T-helper 17 cell (primary cell): ENCODE measurements at regions not wholly inside any gene's neighbourhood (a gene's known extent, or its start where the extent isn't known, plus 50 kb on each side); places are given as distances from the start of the nearest gene placed in this dataset.
"Not testable (repeated sequence)": the region's sequence is repeated elsewhere in the genome, so short reads cannot be mapped to it uniquely, and the experiment has no call there.

Experiments used
- ATAC-seq: fragments of 150-1000 bp; cut with Tn5 transposase; 2 replicates; pipeline ENCODE4 v1.10.0; 2021; ENCODE audit warnings: mild to moderate bottlenecking, moderate library complexity
- DNase-seq, 3 donors: peaks; one replicate each; pipeline versions ENCODE4 v3.0.0 to v3.0.0-alpha.2; 2020 to 2021
- H3K9me3 ChIP-seq: one replicate; pipeline ENCODE4 v1.7.0; 2013; ENCODE audit warnings: low read length, mild to moderate bottlenecking; ENCODE audit not compliant: control insufficient read depth, poor library complexity, severe bottlenecking
- H3K27ac Mint-ChIP-seq: one replicate; pipeline ENCODE4 v1.8.0; 2022; ENCODE audit warnings: mild to moderate bottlenecking, moderate library complexity, mixed read lengths
- H3K27me3 Mint-ChIP-seq: one replicate; pipeline ENCODE4 v1.8.0; 2022; ENCODE audit warnings: mixed read lengths
- H3K36me3 Mint-ChIP-seq: one replicate; pipeline ENCODE4 v1.8.0; 2022; ENCODE audit warnings: low read depth, mixed read lengths
- H3K4me1 Mint-ChIP-seq: one replicate; pipeline ENCODE4 v1.8.0; 2022; ENCODE audit warnings: mild to moderate bottlenecking, mixed read lengths
- H3K4me3 Mint-ChIP-seq: one replicate; pipeline ENCODE4 v1.8.0; 2022; ENCODE audit warnings: mild to moderate bottlenecking, moderate library complexity, mixed read lengths

- Mint-ChIP-seq H3K4me3 (no peak overlapping the region), H3K27me3 (no peaks in the 10 kb centered on the region), H3K27ac (no peak overlapping the region), H3K36me3 (no peaks in the 10 kb centered on the region), H3K4me1 (no peaks in the 10 kb centered on the region)
- ATAC-seq (no peak), DNase-seq (no peak)
- no peaks in the 10 kb centered on the region for H3K9me3 ChIP-seq
These were observed 431.3 kb downstream of the SPATA31D1 start for GRCh38 chr9:82419696-82420486.

- Mint-ChIP-seq H3K27ac (no peak overlapping the region), H3K27me3 (no peaks in the 10 kb centered on the region), H3K4me3 (no peak overlapping the region), H3K36me3 (no peaks in the 10 kb centered on the region), H3K4me1 (no peaks in the 10 kb centered on the region)
- H3K9me3 ChIP-seq = no peaks in the 10 kb centered on the region
- ATAC-seq (no peak), DNase-seq (no peak)
These were observed 432.9 kb downstream of the SPATA31D1 start for GRCh38 chr9:82421498-82421897.

- no peaks in the 10 kb centered on the region for H3K36me3 Mint-ChIP-seq
- no peak overlapping the region for H3K27ac Mint-ChIP-seq
- no peaks in the 10 kb centered on the region for H3K4me1 Mint-ChIP-seq
- H3K9me3 ChIP-seq = no peaks in the 10 kb centered on the region
- DNase-seq = no peak
- ATAC-seq = no peak
- H3K27me3 Mint-ChIP-seq = no peaks in the 10 kb centered on the region
- H3K4me3 Mint-ChIP-seq = no peak overlapping the region
These were observed 435.1 kb downstream of the SPATA31D1 start for GRCh38 chr9:82423700-82424099.

- Mint-ChIP-seq H3K27me3 (no peaks in the 10 kb centered on the region), H3K36me3 (no peaks in the 10 kb centered on the region), H3K4me3 (no peak overlapping the region), H3K4me1 (no peaks in the 10 kb centered on the region), H3K27ac (no peak overlapping the region)
- DNase-seq = no peak
- H3K9me3 ChIP-seq = no peaks in the 10 kb centered on the region
- no peak for ATAC-seq
These were observed 436.1 kb downstream of the SPATA31D1 start for GRCh38 chr9:82424599-82425120.

GRCh38 chr9:82431121-82431520, 442.5 kb downstream of the SPATA31D1 start:
- ATAC-seq = no peak
- H3K4me3 Mint-ChIP-seq = no peak overlapping the region
- H3K4me1 Mint-ChIP-seq = no peaks in the 10 kb centered on the region
- no peaks in the 10 kb centered on the region for H3K9me3 ChIP-seq
- H3K36me3 Mint-ChIP-seq = no peaks in the 10 kb centered on the region
- H3K27ac Mint-ChIP-seq = no peak overlapping the region
- no peak for DNase-seq
- no peaks in the 10 kb centered on the region for H3K27me3 Mint-ChIP-seq

- H3K4me1 Mint-ChIP-seq, DNase-seq, H3K27me3 Mint-ChIP-seq, H3K4me3 Mint-ChIP-seq, H3K9me3 ChIP-seq, H3K36me3 Mint-ChIP-seq, ATAC-seq, H3K27ac Mint-ChIP-seq: not testable (repeated sequence)
These were observed 444.8 kb downstream of the SPATA31D1 start for GRCh38 chr9:82433290-82433931.

GRCh38 chr9:82436475-82436874, 447.9 kb downstream of the SPATA31D1 start:
- Mint-ChIP-seq H3K36me3 (no peaks in the 10 kb centered on the region), H3K4me3 (no peak overlapping the region), H3K27me3 (no peaks in the 10 kb centered on the region), H3K4me1 (no peaks in the 10 kb centered on the region), H3K27ac (no peak overlapping the region)
- no peaks in the 10 kb centered on the region for H3K9me3 ChIP-seq
- DNase-seq (no peak), ATAC-seq (no peak)

- H3K27ac Mint-ChIP-seq, H3K9me3 ChIP-seq, H3K36me3 Mint-ChIP-seq, H3K27me3 Mint-ChIP-seq, H3K4me3 Mint-ChIP-seq, DNase-seq, ATAC-seq, H3K4me1 Mint-ChIP-seq: not testable (repeated sequence)
These were observed 448.6 kb downstream of the SPATA31D1 start for GRCh38 chr9:82437183-82437582.

GRCh38 chr9:82438581-82438980, 450.0 kb downstream of the SPATA31D1 start:
- Mint-ChIP-seq H3K36me3 (no peaks in the 10 kb centered on the region), H3K27me3 (no peaks in the 10 kb centered on the region), H3K27ac (no peak overlapping the region), H3K4me3 (no peak overlapping the region), H3K4me1 (no peaks in the 10 kb centered on the region)
- ATAC-seq (no peak), DNase-seq (no peak)
- no peaks in the 10 kb centered on the region for H3K9me3 ChIP-seq

- no peak overlapping the region for H3K27ac Mint-ChIP-seq
- ATAC-seq (no peak), DNase-seq (no peak)
- no peaks in the 10 kb centered on the region for H3K27me3 Mint-ChIP-seq
- H3K9me3 ChIP-seq = no peaks in the 10 kb centered on the region
- H3K4me3 Mint-ChIP-seq = no peak overlapping the region
- no peaks in the 10 kb centered on the region for H3K36me3 Mint-ChIP-seq
- no peaks in the 10 kb centered on the region for H3K4me1 Mint-ChIP-seq
These were observed 454.7 kb downstream of the SPATA31D1 start for GRCh38 chr9:82443312-82443711.

- Mint-ChIP-seq H3K27me3 (no peaks in the 10 kb centered on the region), H3K27ac (no peak overlapping the region), H3K36me3 (no peaks in the 10 kb centered on the region), H3K4me3 (no peak overlapping the region), H3K4me1 (no peaks in the 10 kb centered on the region)
- DNase-seq = no peak
- no peak for ATAC-seq
- H3K9me3 ChIP-seq = no peaks in the 10 kb centered on the region
These were observed 457.0 kb downstream of the SPATA31D1 start for GRCh38 chr9:82445556-82445955.

GRCh38 chr9:82447343-82447742, 458.8 kb downstream of the SPATA31D1 start:
- Mint-ChIP-seq H3K36me3 (no peaks in the 10 kb centered on the region), H3K27ac (no peak overlapping the region), H3K27me3 (no peaks in the 10 kb centered on the region), H3K4me3 (no peak overlapping the region), H3K4me1 (no peaks in the 10 kb centered on the region)
- DNase-seq = no peak
- no peak for ATAC-seq
- H3K9me3 ChIP-seq = no peaks in the 10 kb centered on the region

GRCh38 chr9:82449986-82450385, 461.4 kb downstream of the SPATA31D1 start:
- Mint-ChIP-seq H3K36me3 (no peaks in the 10 kb centered on the region), H3K27ac (no peak overlapping the region), H3K27me3 (no peaks in the 10 kb centered on the region), H3K4me3 (no peak overlapping the region), H3K4me1 (no peaks in the 10 kb centered on the region)
- no peaks in the 10 kb centered on the region for H3K9me3 ChIP-seq
- ATAC-seq (no peak), DNase-seq (no peak)
